ENCODE measurements at regions not wholly inside any gene's neighbourhood (a gene's known extent, or its start where the extent isn't known, plus 50 kb on each side); places are given as distances from the start of the nearest gene placed in this dataset.

GRCh38 chr4:151611960-151612359, 148.8 kb downstream of the GATB start:
- no peak for DNase-seq

GRCh38 chr4:151613290-151613689, 147.5 kb downstream of the GATB start:
- no peak for DNase-seq

DNA sequence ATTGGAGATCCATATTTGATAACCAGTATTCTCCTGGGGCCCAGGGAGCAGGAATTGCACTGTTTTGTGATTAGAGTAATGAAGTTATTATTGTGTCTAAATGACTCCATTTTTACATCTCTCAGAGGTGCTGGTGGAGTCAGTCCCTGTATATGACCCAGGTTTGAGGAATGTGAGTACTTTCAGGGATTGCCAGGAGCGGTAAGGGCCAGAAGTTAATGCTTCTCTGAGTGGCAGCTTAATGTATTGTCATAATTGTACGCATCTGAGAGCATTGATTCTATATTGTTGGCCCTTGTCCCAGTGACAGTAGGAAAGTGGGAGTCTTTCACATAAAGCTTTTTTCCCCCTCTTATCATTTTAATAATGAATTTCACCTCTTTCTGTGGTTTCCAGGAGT, 146.2 kb downstream of the GATB start:
- DNase-seq = no peak

GRCh38 chr4:151618858-151619257, 141.9 kb downstream of the GATB start:
- no peak for DNase-seq

DNA sequence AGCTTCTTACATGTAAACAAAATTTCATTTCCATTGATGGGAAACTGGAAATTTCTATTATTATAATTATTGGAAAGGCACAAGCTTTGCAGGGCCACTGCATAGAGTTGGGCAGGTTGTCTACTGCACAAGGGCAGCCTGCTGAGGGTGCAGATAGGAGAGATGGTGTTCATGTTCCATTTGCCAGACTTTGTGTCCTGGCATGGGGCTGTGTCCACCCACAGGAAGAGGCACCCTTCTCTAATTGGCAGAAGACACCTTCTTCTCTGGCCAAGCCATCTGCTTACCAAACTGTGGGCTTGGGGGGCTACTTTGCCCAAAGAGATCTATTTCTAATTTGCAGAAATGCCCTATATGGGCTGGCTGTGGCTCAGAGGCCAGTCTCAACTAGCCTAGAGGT, 140.7 kb downstream of the GATB start:
- DNase-seq = no peak
